ENCODE measurements at regions not wholly inside any gene's neighbourhood (a gene's known extent, or its start where the extent isn't known, plus 50 kb on each side); places are given as distances from the start of the nearest gene placed in this dataset.

DNA sequence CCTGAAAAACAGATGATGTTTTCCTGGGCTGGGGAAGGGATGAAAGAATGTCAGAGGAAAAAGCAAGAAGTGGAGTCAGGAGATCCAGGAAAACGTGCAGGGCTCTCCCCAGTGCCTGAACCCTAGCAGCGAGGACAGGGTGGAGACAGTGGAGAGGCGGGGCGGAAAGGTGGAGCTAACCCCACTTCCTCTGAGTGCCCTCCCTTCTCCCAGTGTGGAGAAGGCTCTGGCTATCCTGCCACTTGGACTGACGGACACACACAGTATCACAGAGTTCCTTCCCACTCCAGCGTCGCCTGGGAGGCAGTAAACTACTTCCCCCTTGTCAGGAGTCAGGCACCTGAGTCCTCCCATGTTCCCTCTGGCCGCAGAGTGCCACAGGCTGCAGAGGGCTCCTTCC, 125.3 kb upstream of the CHRNA7 start:
- DNase-seq = no peak

DNA sequence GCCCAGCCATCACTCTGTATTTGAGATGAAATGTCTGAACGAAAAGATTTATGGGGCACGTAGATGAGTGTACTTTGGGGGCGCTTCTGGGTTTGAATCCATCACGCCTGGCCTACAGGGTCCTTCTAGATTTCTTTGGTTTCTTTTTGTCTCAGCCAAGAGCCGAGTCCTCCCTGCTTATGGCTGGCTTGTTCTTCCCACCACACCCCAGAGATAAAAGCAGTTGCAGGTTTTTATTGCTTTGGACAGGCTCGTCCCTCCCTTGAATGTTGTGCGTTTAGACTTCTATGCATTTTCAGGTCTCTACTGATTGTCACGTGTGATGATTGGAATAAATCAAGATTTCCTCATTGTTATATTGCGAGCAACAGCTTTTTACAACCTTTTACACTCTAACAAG, 104.8 kb upstream of the CHRNA7 start:
- DNase-seq = no peak

DNA sequence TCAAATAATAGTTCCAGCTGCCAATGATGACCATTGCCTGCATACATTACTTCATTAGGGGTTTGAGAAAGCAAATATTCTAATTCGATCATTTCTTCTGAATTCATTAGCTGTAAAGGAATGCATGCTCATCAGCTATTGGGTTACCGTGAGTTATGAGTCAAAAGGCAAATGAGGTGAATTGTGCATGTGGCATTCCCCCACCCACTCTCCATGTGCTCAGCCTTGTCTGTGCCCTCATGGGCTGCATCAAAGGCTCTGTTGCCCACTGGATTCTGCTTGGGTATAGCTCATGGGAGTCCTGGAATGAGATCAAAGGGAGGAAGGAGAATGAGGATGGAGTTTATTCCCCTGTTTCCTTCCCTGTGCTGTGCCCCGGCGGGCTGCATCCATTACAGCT, 99.3 kb upstream of the CHRNA7 start:
- peak; percentile 4 for DNase-seq

DNA sequence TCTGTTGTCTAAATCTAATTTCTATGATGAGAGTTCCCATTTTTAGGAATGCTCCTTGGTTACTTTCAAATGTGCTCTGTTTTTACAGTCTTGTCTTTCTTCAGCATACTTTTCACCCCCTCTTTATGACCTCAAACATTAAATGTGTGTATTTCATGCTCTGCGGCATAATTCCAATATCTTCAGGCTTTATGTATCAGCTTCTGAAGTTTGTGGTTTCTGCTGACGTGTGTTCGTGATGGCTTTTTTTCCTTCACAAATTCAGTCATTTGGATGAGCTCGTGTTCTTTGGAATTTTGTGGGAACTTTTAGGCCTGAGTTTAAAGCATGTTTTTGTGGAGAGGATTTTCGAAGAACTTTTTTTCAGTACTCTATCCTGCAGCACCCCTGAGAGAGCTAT, 97.7 kb upstream of the CHRNA7 start:
- peak; percentile 83 for DNase-seq

DNA sequence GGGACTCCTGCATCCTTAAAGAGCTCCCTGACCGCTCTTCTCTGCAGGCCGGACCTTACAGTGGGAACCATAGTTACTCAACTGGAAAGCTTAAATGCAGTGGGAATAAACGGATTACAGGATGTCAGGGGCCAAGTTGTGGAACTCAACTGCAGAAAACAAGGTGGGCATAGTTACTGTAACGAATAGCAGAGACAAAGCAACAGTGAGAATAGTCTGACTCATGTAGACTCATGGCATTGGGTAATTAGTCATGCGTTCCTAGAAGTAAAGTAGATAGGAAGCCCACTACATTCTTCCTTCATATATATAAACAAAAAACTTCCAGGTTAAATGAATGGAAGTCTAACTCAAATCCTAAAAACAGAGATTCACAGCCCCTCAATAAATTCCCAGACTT, 95.5 kb upstream of the CHRNA7 start:
- peak; percentile 47 for DNase-seq

DNA sequence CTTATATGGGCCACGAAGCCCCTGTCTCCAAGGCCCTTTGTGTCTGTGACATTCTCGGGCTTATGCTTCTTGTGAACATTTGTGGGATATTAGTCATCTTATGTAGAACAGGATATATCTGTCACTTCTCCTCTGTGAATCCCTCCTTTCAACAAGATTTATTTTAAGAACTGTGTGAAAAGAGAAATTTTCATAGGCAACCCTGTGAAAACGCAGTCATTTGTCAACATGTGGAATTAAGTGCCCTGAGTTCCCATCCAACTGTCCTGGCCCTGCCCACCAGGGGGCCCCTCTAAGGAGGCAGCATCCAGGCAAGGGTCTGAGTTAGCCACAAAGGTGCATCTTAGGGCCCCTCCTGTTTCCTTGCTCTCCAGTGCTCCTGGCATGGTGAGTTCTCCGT, 76.8 kb upstream of the CHRNA7 start:
- DNase-seq = peak; percentile 51

DNA sequence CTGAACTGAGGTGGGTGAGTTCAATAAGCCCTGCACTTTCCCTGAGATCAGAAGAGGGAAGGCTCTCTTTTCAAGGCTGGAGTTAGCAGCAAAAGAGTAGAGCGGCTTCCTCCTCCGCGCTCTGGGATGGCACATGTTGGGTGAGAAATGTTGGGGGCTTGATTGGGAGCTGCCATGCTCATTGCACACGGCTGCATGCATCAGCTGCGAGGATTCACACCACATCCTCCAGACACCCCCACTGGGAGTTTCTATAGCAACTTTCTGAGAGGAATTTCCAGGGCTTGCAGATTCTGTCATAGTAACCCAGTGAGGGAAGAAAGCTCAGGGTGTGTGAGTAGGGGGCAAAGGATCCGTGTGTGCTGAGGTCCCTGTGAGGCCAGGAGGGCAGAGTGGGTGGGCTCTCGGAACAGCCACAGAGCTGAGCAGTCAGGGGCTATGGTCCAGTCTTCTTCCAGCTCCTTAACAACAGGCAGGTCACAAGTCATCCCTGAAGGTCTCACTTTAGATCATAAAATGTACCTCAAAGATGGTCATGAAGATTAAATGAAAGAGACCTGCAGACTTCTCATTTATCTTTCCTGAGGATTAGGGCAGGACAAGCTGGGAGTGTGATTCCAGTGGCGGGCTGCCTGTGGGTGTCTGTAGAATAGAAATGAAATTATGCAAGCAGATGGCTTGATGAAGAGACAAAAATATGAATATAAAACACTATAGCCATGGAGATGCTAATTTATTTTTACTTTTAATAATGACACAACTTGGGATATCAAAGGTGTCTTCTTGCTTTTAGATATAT, 75.7 kb upstream of the CHRNA7 start:
- peak; percentile 20 for DNase-seq

DNA sequence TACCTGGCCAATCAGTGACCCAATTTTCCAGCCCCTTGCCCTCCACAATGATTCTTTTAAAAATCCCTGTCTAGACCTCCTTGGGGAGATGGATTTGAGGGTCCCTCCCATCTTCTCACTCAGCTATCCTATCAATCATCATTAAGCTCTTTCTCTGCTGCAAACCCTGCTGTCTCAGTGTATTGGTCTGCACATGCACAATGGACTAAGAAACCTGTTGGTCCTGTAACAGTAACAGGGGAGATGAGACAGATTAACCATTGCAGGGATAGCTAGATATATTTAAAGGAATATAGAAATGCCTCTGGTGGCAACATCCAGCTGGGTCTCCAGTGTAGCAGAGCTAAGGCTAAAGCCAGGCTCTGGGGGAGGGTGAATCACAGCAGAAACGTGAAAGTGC, 74.6 kb upstream of the CHRNA7 start:
- no peak for DNase-seq

DNA sequence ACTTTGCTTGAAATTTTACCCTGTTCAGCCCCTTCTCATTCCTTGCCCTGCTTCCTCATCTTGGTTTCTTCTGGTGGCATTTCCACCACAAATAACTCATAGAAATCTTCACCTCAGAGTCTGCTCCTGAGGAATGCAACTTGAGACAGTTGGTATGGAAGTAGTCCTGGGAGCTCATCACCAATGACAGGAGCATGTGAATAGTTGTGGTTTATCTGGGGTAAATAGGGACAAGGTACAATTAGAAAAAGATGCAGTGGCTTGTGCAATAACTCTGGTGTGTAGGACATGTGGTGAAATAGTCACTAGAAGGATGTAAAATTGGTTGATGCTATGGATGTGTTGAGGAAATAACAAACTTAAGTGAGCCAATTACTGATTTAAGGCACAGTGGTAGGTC, 72.7 kb upstream of the CHRNA7 start:
- DNase-seq = peak; percentile 75

DNA sequence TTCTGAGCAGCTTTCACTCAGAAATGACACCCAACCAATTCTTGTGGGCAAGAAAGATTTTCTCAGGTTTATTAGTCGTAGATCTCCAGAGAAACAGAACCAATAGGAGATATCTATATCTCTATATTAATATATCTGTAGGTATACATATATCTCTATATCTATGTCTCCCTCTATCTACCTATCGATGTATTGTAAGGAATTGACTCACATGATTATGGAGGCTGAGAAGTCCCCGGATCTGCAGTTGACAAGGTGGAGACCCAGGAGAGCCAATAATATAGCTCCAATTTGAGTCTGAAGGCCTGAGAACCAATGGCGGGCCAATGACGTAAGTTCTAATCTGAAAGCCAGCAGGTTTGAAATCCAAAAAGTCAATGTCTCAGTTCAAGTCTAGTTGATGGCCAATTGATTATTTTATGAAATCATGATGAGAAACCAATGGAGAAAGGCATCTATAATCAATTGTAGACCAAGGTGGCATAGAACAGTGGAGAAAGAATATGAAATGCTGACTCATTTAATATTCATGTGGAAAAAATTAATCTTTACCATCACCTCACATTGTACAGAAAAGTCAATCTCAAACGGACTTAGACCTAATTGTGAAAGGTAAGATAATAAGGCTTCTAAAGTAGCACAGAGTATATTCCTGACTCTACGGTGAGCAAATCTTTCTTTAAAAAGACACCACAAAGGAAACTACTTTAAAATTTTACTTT, 65.6 kb upstream of the CHRNA7 start:
- DNase-seq = no peak

DNA sequence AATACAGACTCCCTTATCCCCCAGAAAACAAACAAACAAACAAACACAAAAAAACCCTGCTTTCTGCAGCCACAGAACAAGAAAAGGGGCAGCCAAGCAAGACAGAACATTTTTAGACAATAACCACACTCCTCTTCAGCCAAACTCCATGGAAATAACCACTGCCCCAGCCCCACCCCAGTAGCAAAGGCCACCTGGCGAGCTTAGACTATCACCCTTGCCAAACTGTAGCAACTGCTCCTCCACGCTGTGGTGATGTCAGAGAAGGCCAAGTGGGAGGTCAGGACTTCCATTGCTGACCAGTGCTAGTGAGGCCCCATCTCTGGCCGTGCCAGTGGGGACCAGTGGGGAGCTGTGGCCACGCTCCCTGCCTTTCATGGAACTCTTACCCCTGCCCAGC, 60.3 kb upstream of the CHRNA7 start:
- DNase-seq = no peak

DNA sequence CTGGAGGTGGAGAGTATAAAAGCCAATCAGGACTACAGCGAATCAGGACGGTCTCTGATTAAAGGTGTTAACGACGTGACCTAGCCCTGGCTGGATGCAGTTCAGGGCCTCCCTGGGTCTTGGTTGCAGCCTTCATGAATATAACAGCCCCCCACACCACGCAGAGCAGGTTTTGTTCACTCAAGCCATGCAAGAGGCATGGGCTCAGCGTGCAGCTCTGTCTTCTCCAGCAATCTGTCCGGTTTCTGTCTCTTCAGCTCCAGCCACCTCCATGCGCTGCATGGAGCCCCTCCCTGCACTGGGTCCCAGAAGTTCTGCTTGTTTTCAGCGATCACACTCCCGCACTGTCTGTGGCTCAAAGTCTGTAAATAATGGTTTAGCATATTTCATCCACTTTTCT, 57.1 kb upstream of the CHRNA7 start:
- no peak for DNase-seq

DNA sequence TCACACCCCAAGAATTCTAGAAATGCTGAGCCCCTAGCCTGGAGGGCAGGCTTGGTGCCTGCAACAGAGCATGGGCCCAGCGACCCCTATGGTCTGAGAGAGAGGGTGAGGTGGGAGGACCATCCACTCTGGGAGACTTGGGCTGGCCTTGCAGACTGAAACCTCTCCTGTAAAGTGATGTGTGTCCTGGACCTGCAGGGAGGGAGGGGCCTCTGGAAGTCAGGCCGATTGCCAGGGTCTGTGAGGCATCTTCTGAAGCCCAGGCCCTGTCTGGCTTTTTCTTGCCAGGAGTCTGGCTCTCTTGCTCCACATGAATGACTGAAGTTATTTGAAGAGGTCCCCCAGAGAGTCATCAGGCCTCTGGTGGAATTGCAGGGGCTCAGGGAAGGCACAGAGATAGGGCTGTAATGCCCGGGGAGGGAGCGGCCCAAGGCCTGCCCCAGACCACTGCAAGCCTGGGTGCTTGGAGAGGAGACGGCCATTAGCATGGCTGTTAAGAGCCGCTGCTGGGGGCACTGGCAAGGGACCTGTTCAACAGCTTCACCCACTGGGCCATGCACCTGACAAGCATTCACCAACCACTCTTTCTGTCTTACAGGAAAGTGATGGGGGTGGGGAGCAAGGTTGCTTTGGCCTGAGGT, 56.0 kb upstream of the CHRNA7 start:
- no peak for DNase-seq

DNA sequence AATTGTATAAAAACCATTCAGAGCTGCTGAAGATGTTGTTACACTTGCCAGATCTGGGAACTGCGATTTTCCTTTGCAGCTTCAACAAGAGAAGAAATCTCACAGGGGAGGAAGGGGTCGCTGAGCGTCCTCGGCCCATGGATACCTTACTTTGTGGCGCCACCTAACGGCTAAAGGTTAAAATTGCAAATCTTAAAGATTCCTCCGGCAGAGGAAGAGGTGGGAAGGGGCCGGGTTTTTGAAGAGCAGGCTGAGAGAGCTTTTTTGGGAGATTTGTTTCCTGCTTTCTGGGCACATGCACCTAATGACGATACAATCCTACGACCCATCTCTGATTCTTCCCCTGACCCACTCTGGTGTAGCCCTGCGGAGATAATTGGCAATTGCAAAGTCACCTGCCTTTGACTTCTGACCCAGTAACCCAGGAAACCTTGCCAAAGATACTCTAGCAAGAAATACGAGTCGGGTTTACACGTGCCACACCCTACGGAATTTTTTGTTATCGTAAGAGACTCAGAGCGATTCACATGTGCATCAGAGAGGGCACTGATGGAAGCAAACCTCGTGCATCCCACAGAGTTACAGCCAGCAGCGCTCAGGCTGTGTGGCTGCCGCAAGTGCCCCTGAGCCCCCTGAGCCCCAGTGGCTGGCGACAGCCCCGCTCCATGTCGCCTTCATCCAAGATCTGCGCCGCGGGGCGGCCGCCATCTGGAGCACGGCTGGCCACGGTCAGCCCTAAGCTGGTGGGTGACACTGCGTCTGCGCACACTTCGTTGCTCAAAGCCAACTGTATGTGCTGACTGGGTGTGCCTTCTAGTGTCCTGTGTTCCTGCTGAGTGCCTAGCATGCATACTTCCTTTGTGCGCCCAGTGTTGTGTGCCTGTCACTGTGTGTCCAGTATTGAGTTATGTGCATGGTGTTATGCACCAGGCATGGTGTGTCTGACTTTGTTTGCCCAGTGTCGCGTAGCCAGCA, 55.2 kb upstream of the CHRNA7 start:
- peak; percentile 46 for DNase-seq

DNA sequence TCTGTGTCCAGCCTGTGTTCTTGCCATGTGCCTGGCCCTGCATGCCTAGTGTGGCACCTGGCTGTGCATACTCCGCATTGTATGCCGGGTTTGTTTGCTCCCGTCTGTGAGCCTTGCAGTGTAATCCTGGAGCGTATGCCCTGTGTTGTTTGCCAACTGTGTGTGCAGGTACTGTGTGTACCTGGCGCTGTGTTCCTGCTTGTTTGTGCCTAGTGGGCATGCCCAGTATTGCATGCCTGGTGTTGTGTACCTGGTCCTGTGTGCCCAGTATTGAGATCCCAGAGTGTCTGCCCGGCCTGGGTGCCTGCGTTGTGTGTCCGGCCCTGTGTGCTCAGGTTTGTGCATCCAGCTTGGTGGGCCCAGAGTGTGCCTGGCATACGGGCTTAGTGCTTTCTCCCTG, 54.5 kb upstream of the CHRNA7 start:
- DNase-seq = no peak

DNA sequence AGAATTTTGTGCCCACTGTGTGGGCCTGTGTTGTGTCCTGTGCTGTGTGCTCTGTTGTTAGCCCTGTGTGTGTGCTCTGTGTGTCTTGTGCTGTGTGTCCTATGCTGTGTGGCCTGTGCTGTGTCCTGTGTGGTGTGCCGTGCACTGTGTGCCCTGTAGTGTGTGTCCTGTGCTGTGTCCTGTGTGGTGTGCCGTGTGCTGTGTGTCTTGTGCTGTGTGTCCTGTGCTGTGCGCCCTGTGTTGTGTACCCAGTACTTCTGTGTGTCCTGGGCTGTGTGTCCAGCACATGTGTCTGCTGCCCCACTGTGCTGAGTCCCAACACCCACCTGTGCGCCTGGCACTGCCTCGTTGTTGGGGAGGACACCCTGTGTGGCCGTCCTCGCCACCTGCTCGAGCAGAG, 53.2 kb upstream of the CHRNA7 start:
- DNase-seq = no peak

DNA sequence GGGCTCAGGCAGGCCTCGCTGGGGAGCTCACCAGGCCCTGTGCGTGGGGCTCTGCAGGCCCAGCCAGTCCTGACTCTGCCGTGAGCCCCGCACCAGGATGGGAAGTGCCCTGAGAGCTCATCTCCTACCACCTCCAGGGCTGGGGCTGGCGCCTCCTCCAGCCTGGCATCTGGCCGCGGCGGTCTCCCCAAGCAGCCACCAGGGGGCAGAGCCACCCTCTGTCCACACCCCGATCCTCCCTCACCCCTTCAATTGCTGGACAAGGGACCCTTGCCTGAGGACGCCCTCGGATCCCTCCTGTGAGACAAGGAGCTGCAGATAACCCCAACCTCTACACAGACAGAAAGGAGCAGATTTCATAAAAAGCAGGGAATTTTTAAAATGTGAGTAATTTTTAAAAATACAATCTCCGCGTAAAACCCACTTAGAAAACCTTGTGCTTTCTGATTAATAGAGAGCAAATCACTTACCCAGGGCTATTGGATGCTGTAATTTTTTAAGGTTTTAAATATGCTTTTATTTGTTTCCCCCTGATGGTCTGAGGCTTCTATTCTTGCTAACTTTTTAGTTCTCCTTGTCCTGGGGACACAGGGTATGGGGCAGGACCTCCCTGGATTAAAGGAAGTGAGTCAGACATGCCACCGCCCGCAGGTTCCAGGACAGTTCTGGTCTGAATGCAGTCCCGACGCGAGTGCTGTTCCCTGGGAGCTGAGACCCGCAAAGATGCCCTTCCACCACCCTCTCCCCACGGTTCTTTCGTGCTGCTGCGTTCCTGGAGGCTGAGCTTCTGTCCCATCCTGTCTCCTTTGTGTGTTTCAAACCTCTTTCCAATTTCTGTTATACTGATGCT, 52.3 kb upstream of the CHRNA7 start:
- peak; percentile 42 for DNase-seq

Measured in fibroblast of skin of scalp (primary cell).